ENCODE measurements at regions not wholly inside any gene's neighbourhood (a gene's known extent, or its start where the extent isn't known, plus 50 kb on each side); places are given as distances from the start of the nearest gene placed in this dataset.

DNA sequence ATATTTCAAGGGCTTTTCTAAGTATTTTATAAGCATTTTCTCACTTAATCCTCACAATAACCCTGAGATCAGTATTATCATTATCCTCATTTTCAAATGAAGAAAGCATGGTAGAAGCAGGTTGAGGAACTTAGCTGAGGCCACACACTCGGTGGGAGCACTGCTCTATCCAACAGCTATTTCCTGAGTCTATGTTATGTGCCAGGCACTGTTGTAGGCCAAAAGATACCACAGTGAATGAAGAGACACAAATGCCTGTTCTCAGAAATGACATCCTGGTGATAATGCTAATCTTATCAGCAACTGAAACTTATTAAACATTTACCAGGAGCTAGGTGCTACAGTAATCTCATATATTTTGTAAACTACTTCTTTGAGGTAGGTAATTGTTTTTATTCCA is 553.9 kb upstream of the ARGLU1 start:
- no peak overlapping the region for H3K27ac ChIP-seq (ENCODE audit: insufficient read length, low read depth, low read length)
- H3K9me3 Mint-ChIP-seq = no peaks in the 10 kb centered on the region; a peak in 1 of 5 replicates
- no peak overlapping the region for H3K23ac ChIP-seq (ENCODE audit: insufficient read length, low read depth, low read length)
- H2AK5ac ChIP-seq (ENCODE audit: insufficient read length, low read length) = no peak overlapping the region
- no peak overlapping the region for H3K27ac Mint-ChIP-seq
- H2BK12ac ChIP-seq (ENCODE audit: insufficient read length, low read depth, low read length) = no peak overlapping the region
- H3K4me2 ChIP-seq (ENCODE audit: insufficient read depth, insufficient read length, low read length) = no peak overlapping the region
- no peak overlapping the region for H2BK120ac ChIP-seq (ENCODE audit: low read depth, low read length, poor library complexity, severe bottlenecking)
- H3K27me3 ChIP-seq (ENCODE audit: insufficient read depth, low read length) = no peaks in the 10 kb centered on the region
- no peak overlapping the region for H4K8ac ChIP-seq (replicated peaks; ENCODE audit: insufficient read length, low read depth, low read length)
- no peak overlapping the region for H3K9ac ChIP-seq (ENCODE audit: extremely low read depth, insufficient read length, low read length)
- H3K79me2 ChIP-seq (ENCODE audit: insufficient read depth, low read length) = no peaks in the 10 kb centered on the region
- no peaks in the 10 kb centered on the region for H3K4me1 ChIP-seq (ENCODE audit: insufficient read depth, low read length)
- no CpG with 5 or more reads among the region's 1 CpG for WGBS (ENCODE audit: extremely low coverage, insufficient read length, low lambda C conversion rate)
- no peak overlapping the region for H3K14ac ChIP-seq (ENCODE audit: insufficient read depth, low read length)
- H2BK5ac ChIP-seq (ENCODE audit: insufficient read length, low read length) = no peak overlapping the region
- peaks cover 2 to 16% of the 10 kb centered on the region in 2 experiments; a peak in 2 of 4 replicates for H3K4me1 Mint-ChIP-seq
- no peaks in the 10 kb centered on the region for H3K23me2 ChIP-seq (ENCODE audit: insufficient read length, low read depth, low read length, poor library complexity, severe bottlenecking)
- H3K56ac ChIP-seq (ENCODE audit: insufficient read length, low read depth, low read length) = no peak overlapping the region
- H4K5ac ChIP-seq (ENCODE audit: insufficient read length, low read depth, low read length) = no peak overlapping the region
- no peak overlapping the region for H2AFZ ChIP-seq (ENCODE audit: low read length)
- no peak overlapping the region for H2BK15ac ChIP-seq (ENCODE audit: low read depth, low read length)
- no peak overlapping the region for H3T11ph ChIP-seq (ENCODE audit: low read length)
- no peaks in the 10 kb centered on the region for H3K36me3 Mint-ChIP-seq (ENCODE audit: insufficient read depth in 1 of 3, low read depth in 3 of 3)
- H3K27me3 Mint-ChIP-seq (ENCODE audit: low read depth) = no peaks in the 10 kb centered on the region
- no peak for DNase-seq
- no peaks in the 10 kb centered on the region for H4K20me1 ChIP-seq (ENCODE audit: control insufficient read depth, insufficient read depth, insufficient read length)
- H4K91ac ChIP-seq (ENCODE audit: insufficient read length, low read depth, low read length) = no peak overlapping the region
- H3K18ac ChIP-seq (ENCODE audit: insufficient read length, low read depth, low read length) = no peak overlapping the region
- no peaks in the 10 kb centered on the region for H3K9me3 ChIP-seq (ENCODE audit: control insufficient read depth, low read depth, low read length)
- H3K4me3 Mint-ChIP-seq = no peak overlapping the region
- no peak for TF ChIP-seq CTCF (conservative IDR thresholded peaks at IDR 0.05)
- H3K79me1 ChIP-seq (ENCODE audit: insufficient read depth, low read depth, low read length, poor library complexity, severe bottlenecking) = no peaks in the 10 kb centered on the region
- no peak overlapping the region for H2BK20ac ChIP-seq (ENCODE audit: low read depth, low read length, poor library complexity, severe bottlenecking)
- no peak overlapping the region for H3K4ac ChIP-seq (ENCODE audit: low read depth, low read length)

Measured in H9 (cell line).